Vagina (tissue), 2 donors: ENCODE measurements at regions not wholly inside any gene's neighbourhood (a gene's known extent, or its start where the extent isn't known, plus 50 kb on each side); places are given as distances from the start of the nearest gene placed in this dataset.

Experiments
- DNase-seq, 2 donors: peaks; one replicate each; pipeline ENCODE4 v3.0.0-alpha.2; 2017; ENCODE audit errors: extremely low spot score in 2 of 2
- H3K27ac ChIP-seq: fragments of 200-600 bp; sonication (generic); one replicate; pipeline ENCODE4 v1.5.1; 2019
- H3K27me3 ChIP-seq: fragments of 200-600 bp; sonication (generic); one replicate; pipeline ENCODE4 v1.5.1; 2019
- H3K36me3 ChIP-seq, 2 donors: fragments of 200-600 bp; sonication (generic); one replicate each; pipeline ENCODE4 v1.5.1; 2017 to 2019
- H3K4me1 ChIP-seq: fragments of 200-600 bp; sonication (generic); one replicate; pipeline ENCODE4 v1.5.1; 2019
- H3K4me3 ChIP-seq, 2 donors: fragments of 200-600 bp; sonication (generic); 1 replicate in 1 of 2; 2 replicates in 1 of 2; pipeline ENCODE4 v1.5.1; 2016 to 2019
- H3K9me3 ChIP-seq: fragments of 200-600 bp; sonication (generic); one replicate; pipeline ENCODE4 v1.5.1; 2019
- POLR2A ChIP-seq, 2 donors: fragments of 450-650 bp; IDR thresholded peaks; one replicate each; pipeline ENCODE4 v1.6.1; 2017; ENCODE audit warnings: antibody characterized with exemption in 2 of 2, mild to moderate bottlenecking in 2 of 2, moderate library complexity in 2 of 2
- POLR2AphosphoS5 ChIP-seq, 2 donors: sonication (generic); formaldehyde crosslinking; IDR thresholded peaks; one replicate each; pipeline ENCODE4 v1.9.0; 2017; ENCODE audit warnings: antibody characterized with exemption in 2 of 2, mild to moderate bottlenecking in 2 of 2, low read depth in 1 of 2; ENCODE audit not compliant: insufficient read depth in 1 of 2
- intact Hi-C: fragments of 100-400 bp; cut with DNase I; formaldehyde crosslinking; loops from one replicate; pipeline ENCODE4 v1.15.1; 2023
- TF ChIP-seq, protein P1 (sequence below), 3 experiments: fragments of 450-650 bp in 2 of 3; fragments of 200-600 bp in 1 of 3; sonication (generic) in 1 of 3; IDR thresholded peaks; one replicate each; pipeline ENCODE4 v1.5.1; 2017 to 2019; ENCODE audit warnings: antibody characterized with exemption in 3 of 3, mild to moderate bottlenecking in 2 of 3, moderate library complexity in 2 of 3

DNA sequence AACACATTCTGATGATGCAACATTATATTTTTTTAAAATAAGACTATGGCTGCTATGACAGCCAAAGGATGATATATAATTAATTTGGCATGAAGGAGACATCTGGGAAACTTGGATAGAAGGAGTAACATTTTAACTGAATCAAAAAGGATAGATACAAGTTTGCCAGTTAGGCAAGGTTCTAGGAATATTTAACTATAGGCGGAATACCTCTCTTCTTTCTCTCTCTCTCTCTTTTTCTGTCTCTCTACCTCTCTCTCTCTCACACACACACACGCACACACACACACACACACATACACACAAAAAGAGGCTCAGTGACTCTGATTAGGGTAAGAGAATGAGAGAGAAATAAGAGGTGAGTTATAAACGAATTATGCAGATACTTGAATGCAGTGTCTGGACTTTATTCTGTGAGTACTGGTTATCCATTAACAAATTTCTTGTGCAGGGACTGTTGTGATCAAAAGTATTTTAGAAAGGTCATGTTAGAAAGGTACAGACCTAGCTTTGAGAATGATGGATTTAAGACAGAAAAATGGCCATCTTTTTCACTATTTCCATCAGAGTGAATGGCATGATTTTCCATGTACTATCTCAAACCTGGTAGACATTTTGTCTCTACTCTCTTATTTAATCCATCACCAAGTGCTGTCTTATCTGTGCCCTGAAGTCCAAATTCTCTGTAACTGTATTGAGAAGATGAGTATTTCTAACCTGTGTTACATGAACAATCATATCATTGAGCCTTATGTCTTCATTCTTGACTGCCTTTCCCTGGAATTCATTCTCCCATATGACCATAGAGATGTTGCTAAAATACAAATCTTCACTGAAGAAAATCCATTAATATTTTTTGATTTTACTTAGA is 1106.9 kb upstream of the ADGRL4 start:
- Histone ChIP-seq H3K4me3 (no peak overlapping the region), H3K27me3 (no peaks in the 10 kb centered on the region), H3K4me1 (no peaks in the 10 kb centered on the region), H3K36me3 (no peaks in the 10 kb centered on the region), H3K9me3 (no peaks in the 10 kb centered on the region), H3K27ac (no peak overlapping the region)
- TF ChIP-seq POLR2AphosphoS5 (IDR thresholded peaks at IDR 0.05; ENCODE audit: insufficient read depth in 1 of 2, low read depth in 1 of 2) (no peak), POLR2A (IDR thresholded peaks at IDR 0.05) (no peak)
- TF ChIP-seq, protein P1, sequence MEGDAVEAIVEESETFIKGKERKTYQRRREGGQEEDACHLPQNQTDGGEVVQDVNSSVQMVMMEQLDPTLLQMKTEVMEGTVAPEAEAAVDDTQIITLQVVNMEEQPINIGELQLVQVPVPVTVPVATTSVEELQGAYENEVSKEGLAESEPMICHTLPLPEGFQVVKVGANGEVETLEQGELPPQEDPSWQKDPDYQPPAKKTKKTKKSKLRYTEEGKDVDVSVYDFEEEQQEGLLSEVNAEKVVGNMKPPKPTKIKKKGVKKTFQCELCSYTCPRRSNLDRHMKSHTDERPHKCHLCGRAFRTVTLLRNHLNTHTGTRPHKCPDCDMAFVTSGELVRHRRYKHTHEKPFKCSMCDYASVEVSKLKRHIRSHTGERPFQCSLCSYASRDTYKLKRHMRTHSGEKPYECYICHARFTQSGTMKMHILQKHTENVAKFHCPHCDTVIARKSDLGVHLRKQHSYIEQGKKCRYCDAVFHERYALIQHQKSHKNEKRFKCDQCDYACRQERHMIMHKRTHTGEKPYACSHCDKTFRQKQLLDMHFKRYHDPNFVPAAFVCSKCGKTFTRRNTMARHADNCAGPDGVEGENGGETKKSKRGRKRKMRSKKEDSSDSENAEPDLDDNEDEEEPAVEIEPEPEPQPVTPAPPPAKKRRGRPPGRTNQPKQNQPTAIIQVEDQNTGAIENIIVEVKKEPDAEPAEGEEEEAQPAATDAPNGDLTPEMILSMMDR (IDR thresholded peaks at IDR 0.05) = no peak
- intact Hi-C loops = no loop called here
- no peak for DNase-seq

DNA sequence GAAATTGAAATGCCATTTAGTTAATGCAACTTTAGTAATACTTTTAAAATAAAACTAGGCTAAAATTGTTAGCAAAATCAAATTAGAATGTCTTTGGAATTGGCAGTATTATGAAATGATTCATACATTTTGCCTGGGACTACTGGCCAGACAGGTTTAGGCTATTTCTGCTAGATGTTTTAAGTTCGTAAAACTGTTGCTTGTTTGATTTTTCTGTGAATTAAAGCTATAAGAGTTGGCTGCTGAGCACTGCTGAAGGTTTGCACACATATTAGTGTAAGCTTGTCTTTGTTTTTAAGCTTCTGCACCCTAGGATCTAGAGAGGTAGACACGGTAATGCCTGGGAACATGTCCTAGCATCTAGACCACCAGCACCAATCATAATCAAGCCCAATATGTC is 1094.6 kb upstream of the ADGRL4 start:
- DNase-seq = no peak
- intact Hi-C loops = no loop called here
- H3K27me3 ChIP-seq = no peaks in the 10 kb centered on the region
- H3K27ac ChIP-seq = no peak overlapping the region
- no peak for TF ChIP-seq POLR2A (IDR thresholded peaks at IDR 0.05)
- no peaks in the 10 kb centered on the region for H3K4me1 ChIP-seq
- no peaks in the 10 kb centered on the region for H3K36me3 ChIP-seq
- no peaks in the 10 kb centered on the region for H3K9me3 ChIP-seq
- no peak overlapping the region for H3K4me3 ChIP-seq

DNA sequence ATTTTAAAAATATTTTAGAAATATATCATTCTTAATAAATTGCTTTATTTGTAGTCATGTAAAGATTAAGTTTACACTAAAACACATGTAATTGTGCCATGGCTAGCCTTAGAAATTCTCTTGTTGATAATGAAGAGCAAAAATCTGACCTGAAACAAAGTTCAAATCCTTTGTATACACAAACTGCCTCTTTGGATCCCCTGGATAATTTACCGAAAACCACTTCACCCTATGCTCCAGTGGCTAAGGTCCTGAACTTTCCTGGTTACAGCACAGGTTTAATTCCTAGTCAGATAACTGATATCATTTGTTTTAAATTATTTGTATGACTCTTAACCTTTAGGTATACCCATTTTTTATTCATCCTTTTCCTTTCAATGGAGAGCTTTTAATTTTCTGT is 1093.2 kb upstream of the ADGRL4 start:
- Histone ChIP-seq H3K27ac (no peak overlapping the region), H3K36me3 (no peaks in the 10 kb centered on the region), H3K4me3 (no peak overlapping the region), H3K9me3 (no peaks in the 10 kb centered on the region), H3K4me1 (no peaks in the 10 kb centered on the region), H3K27me3 (no peaks in the 10 kb centered on the region)
- intact Hi-C loops = no loop called here
- TF ChIP-seq, protein P1 (IDR thresholded peaks at IDR 0.05) = no peak
- no peak for TF ChIP-seq POLR2AphosphoS5 (IDR thresholded peaks at IDR 0.05; ENCODE audit: insufficient read depth in 1 of 2, low read depth in 1 of 2)
- DNase-seq = no peak

DNA sequence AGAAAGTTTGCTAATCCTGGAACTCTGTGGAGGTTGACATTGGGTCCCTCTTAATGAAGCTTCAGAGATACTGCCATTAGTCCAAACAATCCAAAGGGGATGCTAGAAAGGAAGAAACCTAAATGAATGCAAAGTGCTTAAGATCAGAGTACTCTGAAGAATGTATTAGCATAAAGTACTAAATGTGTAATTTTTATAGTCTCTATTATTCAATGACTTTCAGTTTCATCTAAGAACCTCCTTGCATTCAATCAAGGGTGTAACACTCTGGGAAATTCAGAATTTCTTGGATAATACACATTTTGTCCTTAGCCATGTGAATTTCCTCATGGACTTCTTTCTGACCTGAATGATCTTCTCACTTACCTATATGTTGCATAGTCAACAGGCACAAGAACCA is 1078.5 kb upstream of the ADGRL4 start:
- Histone ChIP-seq H3K9me3 (no peaks in the 10 kb centered on the region), H3K4me3 (no peak overlapping the region), H3K4me1 (no peaks in the 10 kb centered on the region), H3K36me3 (no peaks in the 10 kb centered on the region), H3K27me3 (no peaks in the 10 kb centered on the region), H3K27ac (no peak overlapping the region)
- intact Hi-C loops = no loop called here
- DNase-seq = no peak
- TF ChIP-seq POLR2AphosphoS5 (IDR thresholded peaks at IDR 0.05; ENCODE audit: insufficient read depth in 1 of 2, low read depth in 1 of 2) = no peak
- no peak for TF ChIP-seq POLR2A (IDR thresholded peaks at IDR 0.05)
- TF ChIP-seq, protein P1 (IDR thresholded peaks at IDR 0.05) = no peak

DNA sequence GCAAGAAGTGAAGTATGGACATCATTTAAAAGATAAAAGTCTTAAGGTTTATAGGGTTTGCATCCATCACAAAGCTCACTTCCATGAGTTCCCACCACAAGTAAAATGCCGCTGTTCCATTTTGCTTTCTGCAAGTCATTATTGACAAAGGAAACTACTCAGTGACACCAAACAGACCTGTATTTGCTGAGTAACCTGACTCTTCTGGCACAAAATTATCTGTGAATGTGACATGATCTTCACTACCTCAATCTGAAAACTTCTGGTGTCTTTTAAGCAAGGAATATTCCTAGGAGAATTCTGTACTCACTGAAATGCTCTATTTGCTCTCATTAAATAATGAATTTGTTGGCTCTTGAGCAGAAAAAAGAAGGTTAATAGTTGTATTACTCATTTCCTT is 1077.4 kb upstream of the ADGRL4 start:
- no peak for TF ChIP-seq POLR2A (IDR thresholded peaks at IDR 0.05)
- TF ChIP-seq, protein P1 (IDR thresholded peaks at IDR 0.05) = no peak
- TF ChIP-seq POLR2AphosphoS5 (IDR thresholded peaks at IDR 0.05; ENCODE audit: insufficient read depth in 1 of 2, low read depth in 1 of 2) = no peak
- H3K9me3 ChIP-seq = no peaks in the 10 kb centered on the region
- H3K27me3 ChIP-seq = no peaks in the 10 kb centered on the region
- H3K36me3 ChIP-seq = no peaks in the 10 kb centered on the region
- intact Hi-C loops = no loop called here
- no peaks in the 10 kb centered on the region for H3K4me1 ChIP-seq
- H3K27ac ChIP-seq = no peak overlapping the region
- H3K4me3 ChIP-seq = no peak overlapping the region
- DNase-seq = no peak
